ENCODE measurements at regions not wholly inside any gene's neighbourhood (a gene's known extent, or its start where the extent isn't known, plus 50 kb on each side); places are given as distances from the start of the nearest gene placed in this dataset.

DNA sequence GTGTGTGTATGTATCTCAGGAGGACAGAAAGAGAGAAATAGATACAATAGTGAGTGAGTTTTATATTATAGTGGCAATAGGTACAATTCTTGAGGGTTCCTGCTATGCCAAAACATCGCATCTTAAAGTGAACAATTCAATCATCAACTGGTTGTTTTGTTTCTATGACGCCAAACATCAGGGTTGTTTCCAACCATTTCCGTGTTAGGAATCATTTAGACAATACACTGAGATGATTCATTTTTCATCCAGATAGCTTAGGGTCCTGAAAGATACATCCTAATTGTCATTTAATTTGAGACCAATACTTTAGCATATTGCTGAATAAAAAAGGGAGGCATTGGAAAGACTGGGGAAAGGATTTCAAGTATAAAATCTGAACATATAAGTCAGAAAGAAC is 472.2 kb downstream of the MCTP2 start:
- H3K9me3 Mint-ChIP-seq (ENCODE audit: low read depth, unreplicated experiment) = peaks cover 18% of the 10 kb centered on the region
- H3K27me3 Mint-ChIP-seq (ENCODE audit: unreplicated experiment) = no peaks in the 10 kb centered on the region
- TF ChIP-seq, protein P1, sequence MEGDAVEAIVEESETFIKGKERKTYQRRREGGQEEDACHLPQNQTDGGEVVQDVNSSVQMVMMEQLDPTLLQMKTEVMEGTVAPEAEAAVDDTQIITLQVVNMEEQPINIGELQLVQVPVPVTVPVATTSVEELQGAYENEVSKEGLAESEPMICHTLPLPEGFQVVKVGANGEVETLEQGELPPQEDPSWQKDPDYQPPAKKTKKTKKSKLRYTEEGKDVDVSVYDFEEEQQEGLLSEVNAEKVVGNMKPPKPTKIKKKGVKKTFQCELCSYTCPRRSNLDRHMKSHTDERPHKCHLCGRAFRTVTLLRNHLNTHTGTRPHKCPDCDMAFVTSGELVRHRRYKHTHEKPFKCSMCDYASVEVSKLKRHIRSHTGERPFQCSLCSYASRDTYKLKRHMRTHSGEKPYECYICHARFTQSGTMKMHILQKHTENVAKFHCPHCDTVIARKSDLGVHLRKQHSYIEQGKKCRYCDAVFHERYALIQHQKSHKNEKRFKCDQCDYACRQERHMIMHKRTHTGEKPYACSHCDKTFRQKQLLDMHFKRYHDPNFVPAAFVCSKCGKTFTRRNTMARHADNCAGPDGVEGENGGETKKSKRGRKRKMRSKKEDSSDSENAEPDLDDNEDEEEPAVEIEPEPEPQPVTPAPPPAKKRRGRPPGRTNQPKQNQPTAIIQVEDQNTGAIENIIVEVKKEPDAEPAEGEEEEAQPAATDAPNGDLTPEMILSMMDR (IDR thresholded peaks at IDR 0.05; ENCODE audit: unreplicated experiment) = no peak
- H3K4me3 Mint-ChIP-seq (ENCODE audit: low read depth, unreplicated experiment) = no peak overlapping the region
- no peak for DNase-seq
- CTCF ChIA-PET = no interaction called here
- intact Hi-C loops (cut with micrococcal nuclease; ENCODE audit: unreplicated experiment) = no loop called here
- no peaks in the 10 kb centered on the region for H3K4me1 Mint-ChIP-seq (ENCODE audit: low read depth, unreplicated experiment)
- BruUV-seq (replicated peaks) = no TSS peak
- H3K36me3 Mint-ChIP-seq (ENCODE audit: insufficient read depth, unreplicated experiment) = no peaks in the 10 kb centered on the region
- no peak overlapping the region for H3K27ac Mint-ChIP-seq (ENCODE audit: unreplicated experiment)

DNA sequence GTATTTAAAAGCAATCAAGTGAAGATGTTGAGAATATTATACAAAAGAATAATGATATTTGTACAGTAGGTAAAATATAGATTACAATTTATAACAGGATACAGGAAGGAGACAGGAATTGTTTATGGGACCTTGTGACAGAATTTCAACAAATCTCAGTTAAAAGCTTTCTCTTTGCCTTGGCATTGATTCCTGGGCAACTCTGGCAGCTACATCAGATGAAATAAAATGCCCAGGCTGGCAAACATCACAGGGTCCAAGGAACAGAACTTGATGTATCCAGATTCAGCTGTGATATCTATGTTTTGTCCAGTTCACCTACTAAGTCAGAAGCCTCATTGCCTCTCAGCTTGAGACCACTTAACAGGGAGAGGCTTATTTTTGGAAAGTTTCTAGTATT is 473.1 kb downstream of the MCTP2 start:
- Mint-ChIP-seq H3K4me3 (ENCODE audit: low read depth, unreplicated experiment) (no peak overlapping the region), H3K4me1 (ENCODE audit: low read depth, unreplicated experiment) (no peaks in the 10 kb centered on the region), H3K9me3 (ENCODE audit: low read depth, unreplicated experiment) (peaks cover 18% of the 10 kb centered on the region), H3K27me3 (ENCODE audit: unreplicated experiment) (no peaks in the 10 kb centered on the region), H3K36me3 (ENCODE audit: insufficient read depth, unreplicated experiment) (no peaks in the 10 kb centered on the region), H3K27ac (ENCODE audit: unreplicated experiment) (no peak overlapping the region)
- DNase-seq = no peak
- CTCF ChIA-PET = no interaction called here
- TF ChIP-seq, protein P1 (IDR thresholded peaks at IDR 0.05; ENCODE audit: unreplicated experiment) = no peak
- BruUV-seq (replicated peaks) = no TSS peak
- intact Hi-C loops (cut with micrococcal nuclease; ENCODE audit: unreplicated experiment) = no loop called here

DNA sequence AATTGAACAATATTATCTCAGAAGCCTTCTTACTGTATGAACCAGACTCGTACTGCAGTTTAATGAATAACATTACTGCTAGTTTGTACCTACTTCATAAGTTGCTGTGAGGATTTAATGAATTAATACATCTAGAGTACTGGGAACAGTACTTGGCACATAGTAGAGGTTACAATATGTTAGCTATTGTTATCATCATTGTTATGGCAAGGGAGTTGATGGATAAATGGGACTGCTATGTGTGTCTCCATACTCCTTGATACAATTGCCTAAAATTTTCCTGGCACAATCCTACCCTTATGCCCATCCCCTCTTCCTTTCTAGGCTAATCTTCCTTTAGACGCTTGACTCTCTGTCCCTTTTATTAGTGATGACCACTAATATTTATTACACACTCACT is 473.6 kb downstream of the MCTP2 start:
- H3K4me3 Mint-ChIP-seq (ENCODE audit: low read depth, unreplicated experiment) = no peak overlapping the region
- no peaks in the 10 kb centered on the region for H3K4me1 Mint-ChIP-seq (ENCODE audit: low read depth, unreplicated experiment)
- no peak overlapping the region for H3K27ac Mint-ChIP-seq (ENCODE audit: unreplicated experiment)
- intact Hi-C loops (cut with micrococcal nuclease; ENCODE audit: unreplicated experiment) = no loop called here
- CTCF ChIA-PET = no interaction called here
- H3K27me3 Mint-ChIP-seq (ENCODE audit: unreplicated experiment) = no peaks in the 10 kb centered on the region
- DNase-seq = no peak
- BruUV-seq (replicated peaks) = no TSS peak
- no peaks in the 10 kb centered on the region for H3K36me3 Mint-ChIP-seq (ENCODE audit: insufficient read depth, unreplicated experiment)
- H3K9me3 Mint-ChIP-seq (ENCODE audit: low read depth, unreplicated experiment) = peaks cover 18% of the 10 kb centered on the region
- TF ChIP-seq, protein P1 (IDR thresholded peaks at IDR 0.05; ENCODE audit: unreplicated experiment) = no peak

DNA sequence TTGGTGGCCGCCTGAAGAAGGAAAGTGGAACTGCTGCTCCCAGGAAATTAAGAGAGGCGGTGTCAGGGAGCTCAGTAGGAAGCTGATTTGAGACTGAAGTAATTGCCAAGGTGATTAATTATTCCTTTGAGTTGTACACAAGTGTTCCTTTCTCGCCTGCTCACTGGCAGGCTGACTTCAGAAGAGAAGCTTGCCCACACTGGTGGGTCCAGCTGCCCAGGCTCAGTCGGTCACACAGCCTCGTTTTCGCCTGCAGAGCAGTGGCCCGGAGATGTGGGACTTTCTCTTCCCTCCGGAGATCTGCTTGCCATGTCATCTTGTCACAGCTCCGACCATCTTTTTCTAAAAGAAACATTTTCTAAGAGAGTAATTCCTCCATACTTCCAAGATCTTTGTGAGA is 478.0 kb downstream of the MCTP2 start:
- H3K4me1 Mint-ChIP-seq (ENCODE audit: low read depth, unreplicated experiment) = no peaks in the 10 kb centered on the region
- TF ChIP-seq, protein P1 (IDR thresholded peaks at IDR 0.05; ENCODE audit: unreplicated experiment) = no peak
- intact Hi-C loops (cut with micrococcal nuclease; ENCODE audit: unreplicated experiment) = no loop called here
- H3K27me3 Mint-ChIP-seq (ENCODE audit: unreplicated experiment) = no peaks in the 10 kb centered on the region
- H3K36me3 Mint-ChIP-seq (ENCODE audit: insufficient read depth, unreplicated experiment) = no peaks in the 10 kb centered on the region
- H3K4me3 Mint-ChIP-seq (ENCODE audit: low read depth, unreplicated experiment) = no peak overlapping the region
- CTCF ChIA-PET = no interaction called here
- H3K27ac Mint-ChIP-seq (ENCODE audit: unreplicated experiment) = no peak overlapping the region
- no peak for DNase-seq
- H3K9me3 Mint-ChIP-seq (ENCODE audit: low read depth, unreplicated experiment) = peaks cover 23% of the 10 kb centered on the region
- no TSS peak for BruUV-seq (replicated peaks)

All from Calu3 (cell line).